IMR-90 (cell line): ENCODE measurements at regions not wholly inside any gene's neighbourhood (a gene's known extent, or its start where the extent isn't known, plus 50 kb on each side); places are given as distances from the start of the nearest gene placed in this dataset.

Experiments used
- ATAC-seq: fragments of 200-7000 bp; cut with Tn5 transposase; 2 replicates; pipeline ENCODE4 v1.9.1; 2020; ENCODE audit warnings: low read depth, mild to moderate bottlenecking, moderate library complexity
- BruUV-seq: library from RNA; stranded (reverse); fragments of 400-500 nt; replicated peaks from 2 replicates; lab custom pipeline; 2021; lab: Mats Ljungman, UMichigan
- CTCF ChIA-PET: fragments of 300-600 bp; formaldehyde crosslinking; extraction: SDS; loops from one replicate; lab custom pipeline; 2021; ENCODE audit warnings: antibody characterized with exemption; lab: Yijun Ruan, JAX
- POLR2A ChIA-PET: fragments of 300-600 bp; sonication (Branson Sonifier 250); formaldehyde crosslinking; loops from one replicate; lab custom pipeline; 2022; ENCODE audit warnings: antibody characterized with exemption; ENCODE audit not compliant: unreplicated experiment; lab: Charles Lee
- DNase-seq: peaks from one replicate; pipeline ENCODE4 v3.0.0; 2013
- H2AFZ ChIP-seq: replicated peaks from 2 replicates; pipeline ENCODE3; 2013; ENCODE audit warnings: low read length, mild to moderate bottlenecking; ENCODE audit not compliant: poor library complexity
- H2AK5ac ChIP-seq: 2 replicates; pipeline ENCODE4 v1.6.1; 2013; ENCODE audit warnings: low read depth, low read length, inconsistent platforms
- H2AK9ac ChIP-seq: replicated peaks from 2 replicates; pipeline ENCODE3; 2013; ENCODE audit warnings: mild to moderate bottlenecking, low read depth, low read length, moderate library complexity; ENCODE audit not compliant: poor library complexity
- H2BK120ac ChIP-seq: 2 replicates; pipeline ENCODE4 v1.6.1; 2013; ENCODE audit warnings: low read depth, low read length, inconsistent platforms
- H2BK15ac ChIP-seq: 3 replicates; pipeline ENCODE4 v1.6.1; 2013; ENCODE audit warnings: low read depth, low read length, inconsistent platforms
- H2BK20ac ChIP-seq: 2 replicates; pipeline ENCODE4 v1.6.1; 2013; ENCODE audit warnings: low read depth, mild to moderate bottlenecking, inconsistent platforms, low read length, moderate library complexity
- H2BK5ac ChIP-seq: 2 replicates; pipeline ENCODE4 v1.6.1; 2013; ENCODE audit warnings: mild to moderate bottlenecking, low read depth, low read length, inconsistent platforms; ENCODE audit not compliant: poor library complexity, severe bottlenecking
- H3K14ac ChIP-seq: replicated peaks from 2 replicates; pipeline ENCODE4 v1.6.1; 2013; ENCODE audit warnings: low read depth, low read length, inconsistent platforms
- H3K18ac ChIP-seq: 2 replicates; pipeline ENCODE4 v1.6.1; 2013; ENCODE audit warnings: low read depth, low read length, control low read depth
- H3K23ac ChIP-seq: 2 replicates; pipeline ENCODE4 v1.6.1; 2013; ENCODE audit warnings: low read depth, low read length, inconsistent platforms
- H3K27ac ChIP-seq: 2 replicates; pipeline ENCODE4 v1.5.1; 2013; ENCODE audit warnings: mild to moderate bottlenecking, control low read depth, low read length; ENCODE audit not compliant: insufficient read depth
- H3K27me3 ChIP-seq: 2 replicates; pipeline ENCODE4 v1.6.1; 2013; ENCODE audit warnings: low read length; ENCODE audit not compliant: control insufficient read depth, insufficient read depth
- H3K36me3 ChIP-seq: 2 replicates; pipeline ENCODE4 v1.6.1; 2013; ENCODE audit warnings: low read length, mixed read lengths; ENCODE audit not compliant: control insufficient read depth, insufficient read depth
- H3K4ac ChIP-seq: 2 replicates; pipeline ENCODE4 v1.6.1; 2013; ENCODE audit warnings: low read depth, low read length, inconsistent platforms
- H3K4me1 ChIP-seq: 2 replicates; pipeline ENCODE4 v1.6.1; 2013; ENCODE audit warnings: low read length, mixed read lengths; ENCODE audit not compliant: control insufficient read depth, insufficient read depth
- H3K4me2 ChIP-seq: 2 replicates; pipeline ENCODE4 v1.6.1; 2013; ENCODE audit warnings: low read depth, mild to moderate bottlenecking, control low read depth, low read length, moderate library complexity
- H3K4me3 ChIP-seq: 2 replicates; pipeline ENCODE4 v1.5.1; 2013; ENCODE audit warnings: low read depth, mild to moderate bottlenecking, control low read depth, low read length, moderate library complexity; ENCODE audit not compliant: insufficient read depth
- H3K56ac ChIP-seq: 2 replicates; pipeline ENCODE4 v1.6.1; 2013; ENCODE audit warnings: low read length, inconsistent platforms; ENCODE audit not compliant: insufficient read depth; ENCODE audit errors: extremely low read depth
- H3K79me1 ChIP-seq, 2 experiments: 2 replicates each; pipeline ENCODE4 v1.6.1; 2013; ENCODE audit warnings: low read length in 2 of 2, inconsistent platforms in 1 of 2, low read depth in 1 of 2
- H3K9ac ChIP-seq: 2 replicates; pipeline ENCODE4 v1.6.1; 2013; ENCODE audit warnings: low read depth, low read length, control low read depth
- H3K9me1 ChIP-seq: 2 replicates; pipeline ENCODE4 v1.6.1; 2013; ENCODE audit warnings: low read length, inconsistent platforms; ENCODE audit not compliant: insufficient read depth
- H3K9me3 ChIP-seq: 2 replicates; pipeline ENCODE4 v1.6.1; 2013; ENCODE audit warnings: low read length; ENCODE audit not compliant: control insufficient read depth, insufficient read depth
- H4K20me1 ChIP-seq: 2 replicates; pipeline ENCODE4 v1.6.1; 2013; ENCODE audit warnings: low read length, inconsistent platforms; ENCODE audit not compliant: insufficient read depth
- H4K5ac ChIP-seq: 2 replicates; pipeline ENCODE4 v1.6.1; 2013; ENCODE audit warnings: mild to moderate bottlenecking, low read depth, low read length, control low read depth
- H4K8ac ChIP-seq, 2 experiments: 2 replicates each; pipeline ENCODE4 v1.6.1; 2013; ENCODE audit warnings: low read depth in 2 of 2, low read length in 2 of 2, control low read depth in 1 of 2, inconsistent platforms in 1 of 2
- H4K91ac ChIP-seq: 2 replicates; pipeline ENCODE4 v1.6.1; 2013; ENCODE audit warnings: low read depth, low read length, inconsistent platforms; ENCODE audit not compliant: insufficient read depth
- CEBPB ChIP-seq: IDR thresholded peaks from 2 replicates; pipeline ENCODE4 v1.6.1; 2012; ENCODE audit warnings: low read depth, low read length, improper control_type of control experiment
- FOS ChIP-seq: fragments of 150-350 bp; IDR thresholded peaks from 2 replicates; pipeline ENCODE4 v1.6.1; 2016; ENCODE audit warnings: low read depth, low read length
- MXI1 ChIP-seq: IDR thresholded peaks from 2 replicates; pipeline ENCODE4 v1.6.1; 2012; ENCODE audit warnings: low read depth, mild to moderate bottlenecking, low read length, moderate library complexity, borderline replicate concordance
- NFE2L2 ChIP-seq: fragments of 150-350 bp; IDR thresholded peaks from 2 replicates; pipeline ENCODE4 v1.6.1; 2016; ENCODE audit warnings: low read depth, mild to moderate bottlenecking, low read length
- POLR2A ChIP-seq: IDR thresholded peaks from 2 replicates; pipeline ENCODE4 v1.6.1; 2012; ENCODE audit warnings: mild to moderate bottlenecking, low read depth, low read length
- RAD21 ChIP-seq: IDR thresholded peaks from 2 replicates; pipeline ENCODE4 v1.6.1; 2012; ENCODE audit warnings: low read length, improper control_type of control experiment
- RCOR1 ChIP-seq: IDR thresholded peaks from 2 replicates; pipeline ENCODE4 v1.6.1; 2012; ENCODE audit warnings: mild to moderate bottlenecking, low read length, improper control_type of control experiment; ENCODE audit not compliant: insufficient replicate concordance
- WGBS, 2 experiments: methylation state at CpG; one replicate each; pipeline versions ENCODE4 v1.1.5 to v1.1.7; 2013; ENCODE audit warnings: missing lambda C conversion rate in 2 of 2; ENCODE audit not compliant: insufficient read length in 1 of 2; ENCODE audit errors: extremely low coverage in 2 of 2; 5-methylcytosine and 5-hydroxymethylcytosine counted together
- dilution Hi-C: fragments of 300-500 bp; cut with HindIII; formaldehyde crosslinking; loops from one replicate; pipeline ENCODE4 v1.14.3; 2018; ENCODE audit warnings: low sequenced_read_pairs; ENCODE audit not compliant: unreplicated experiment
- in situ Hi-C: fragments of 300-500 bp; cut with MboI; formaldehyde crosslinking; loops from 3 replicates; pipeline ENCODE4 v1.14.3; 2019; ENCODE audit warnings: low sequenced_read_pairs, inconsistent platforms, mixed read lengths
- intact Hi-C: fragments of 100-400 bp; cut with micrococcal nuclease; formaldehyde crosslinking; loops from 2 replicates; pipeline ENCODE4 v1.10.0; 2022

DNA sequence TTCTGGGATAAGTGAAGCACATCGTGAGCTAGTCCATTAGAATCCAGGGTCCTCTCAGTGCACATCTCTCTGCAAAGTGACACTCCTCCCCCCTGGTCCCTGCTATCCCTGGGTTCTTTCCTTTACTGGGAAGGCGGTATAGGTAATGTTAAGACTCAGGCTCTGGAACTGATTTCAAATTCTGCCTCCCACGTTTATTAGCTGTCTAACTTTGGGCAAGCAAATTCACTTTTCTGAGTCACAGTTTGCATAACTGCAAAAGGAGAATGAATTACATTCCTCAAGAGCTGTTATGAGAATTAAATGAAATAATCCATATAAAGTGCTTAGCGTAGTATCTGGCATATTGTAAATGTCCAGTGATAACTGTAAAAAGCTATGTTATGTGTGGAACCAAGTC, 168.1 kb upstream of the LRRN1 start:
- Histone ChIP-seq H3K4ac (no peak overlapping the region), H2BK20ac (no peak overlapping the region), H3K9me1 (no peaks in the 10 kb centered on the region), H4K20me1 (no peaks in the 10 kb centered on the region), H3K36me3 (no peaks in the 10 kb centered on the region), H4K91ac (no peak overlapping the region), H2AK5ac (no peak overlapping the region), H3K56ac (no peak overlapping the region), H2AK9ac (no peak overlapping the region), H3K27me3 (no peaks in the 10 kb centered on the region), H3K27ac (no peak overlapping the region), H3K9me3 (peaks cover 6% of the 10 kb centered on the region), H3K18ac (no peak overlapping the region), H3K4me1 (no peaks in the 10 kb centered on the region), H3K4me3 (no peak overlapping the region), H4K8ac (no peak overlapping the region), H3K14ac (no peak overlapping the region), H3K9ac (no peak overlapping the region), H4K5ac (no peak overlapping the region), H2AFZ (no peak overlapping the region), H3K4me2 (no peak overlapping the region), H2BK5ac (no peak overlapping the region), H2BK120ac (no peak overlapping the region), H3K79me1 (no peaks in the 10 kb centered on the region), H3K23ac (no peak overlapping the region), H2BK15ac (no peak overlapping the region)
- ATAC-seq (no peak), DNase-seq (peak; percentile 2)
- dilution Hi-C loops (no loop called here), intact Hi-C loops (no loop called here), in situ Hi-C loops (no loop called here)
- ChIA-PET CTCF (interaction anchor here (0.6 kb wide), 1 partner anchor 1427 kb away, joined by 3 read pairs; no protein-coding TSS in a partner anchor), POLR2A (no interaction called here)
- no CpG with 5 or more reads among the region's 4 CpGs for WGBS, 2 experiments
- TF ChIP-seq POLR2A: no peak
- TF ChIP-seq FOS: no peak
- TF ChIP-seq RAD21: no peak
- no peak for TF ChIP-seq RCOR1
- no peak for TF ChIP-seq MXI1
- no peak for TF ChIP-seq NFE2L2
- no peak for TF ChIP-seq CEBPB
- no TSS peak for BruUV-seq
